Peyer's patch (tissue), 4 donors: ENCODE measurements at regions not wholly inside any gene's neighbourhood (a gene's known extent, or its start where the extent isn't known, plus 50 kb on each side); places are given as distances from the start of the nearest gene placed in this dataset.

Experiments
- CTCF ChIP-seq, 6 experiments: fragments of 450-650 bp in 4 of 6; fragments of 200-600 bp in 2 of 6; sonication (generic) in 1 of 6; IDR thresholded peaks; one replicate each; pipeline ENCODE4 v1.5.1; 2017 to 2019; ENCODE audit warnings: antibody characterized with exemption in 6 of 6, mild to moderate bottlenecking in 3 of 6, moderate library complexity in 1 of 6
- POLR2A ChIP-seq, 2 donors: fragments of 450-650 bp; IDR thresholded peaks; one replicate each; pipeline ENCODE4 v1.5.1; 2017; ENCODE audit warnings: antibody characterized with exemption in 2 of 2, mild to moderate bottlenecking in 2 of 2, moderate library complexity in 2 of 2

GRCh38 chr5:15431923-15432322, 68.1 kb upstream of the FBXL7 start:
- TF ChIP-seq CTCF (IDR thresholded peaks at IDR 0.05) (no peak), POLR2A (IDR thresholded peaks at IDR 0.05) (no peak)
